HEK293 (cell line): ENCODE measurements at regions not wholly inside any gene's neighbourhood (a gene's known extent, or its start where the extent isn't known, plus 50 kb on each side); places are given as distances from the start of the nearest gene placed in this dataset.
A peak's percentile ranks its signal among the peaks of the same experiment; 100 is the strongest.

Experiments used
- GLI4 ChIP-seq: fragments of 450-650 bp; formaldehyde crosslinking; IDR thresholded peaks from 2 replicates; pipeline ENCODE4 v1.5.1; 2016; ENCODE audit warnings: missing biosample characterization, missing genetic modification characterization
- HIC1 ChIP-seq: fragments of 450-650 bp; formaldehyde crosslinking; IDR thresholded peaks from 2 replicates; pipeline ENCODE4 v1.5.1; 2016; ENCODE audit warnings: missing biosample characterization, missing genetic modification characterization
- HOXC10 ChIP-seq: sonication (generic); formaldehyde crosslinking; IDR thresholded peaks from 2 replicates; pipeline ENCODE4 v1.8.1; 2023; ENCODE audit warnings: mild to moderate bottlenecking, missing genetic modification reagents
- KLF7 ChIP-seq: fragments of 450-650 bp; formaldehyde crosslinking; IDR thresholded peaks from 2 replicates; pipeline ENCODE4 v1.5.1; 2016; ENCODE audit warnings: missing biosample characterization, missing genetic modification characterization, borderline replicate concordance
- OSR2 ChIP-seq: fragments of 450-650 bp; formaldehyde crosslinking; IDR thresholded peaks from 2 replicates; pipeline ENCODE4 v1.5.1; 2016; ENCODE audit warnings: missing biosample characterization, missing genetic modification characterization
- PBX3 ChIP-seq: sonication (generic); formaldehyde crosslinking; IDR thresholded peaks from 2 replicates; pipeline ENCODE4 v1.8.1; 2022; ENCODE audit warnings: mild to moderate bottlenecking, moderate library complexity, missing genetic modification reagents
- PRDM1 ChIP-seq: fragments of 450-650 bp; formaldehyde crosslinking; IDR thresholded peaks from 2 replicates; pipeline ENCODE4; 2016; ENCODE audit warnings: missing biosample characterization, missing genetic modification characterization
- SCRT2 ChIP-seq: fragments of 450-650 bp; formaldehyde crosslinking; IDR thresholded peaks from 2 replicates; pipeline ENCODE4 v1.5.1; 2016; ENCODE audit warnings: missing biosample characterization, missing genetic modification characterization
- SP3 ChIP-seq: fragments of 450-650 bp; formaldehyde crosslinking; IDR thresholded peaks from 2 replicates; pipeline ENCODE4 v1.5.1; 2016; ENCODE audit warnings: missing biosample characterization, missing genetic modification characterization
- TCF7L2 ChIP-seq: IDR thresholded peaks from 2 replicates; pipeline ENCODE4 v1.6.1; 2011; ENCODE audit warnings: low read depth, mild to moderate bottlenecking, inconsistent platforms, low read length, moderate library complexity, borderline replicate concordance
- ZBTB44 ChIP-seq: fragments of 450-650 bp; IDR thresholded peaks from 2 replicates; pipeline ENCODE4 v1.5.1; 2018; ENCODE audit warnings: missing biosample characterization, mild to moderate bottlenecking, missing genetic modification characterization
- ZEB2 ChIP-seq: fragments of 450-650 bp; formaldehyde crosslinking; IDR thresholded peaks from 2 replicates; pipeline ENCODE4 v1.5.1; 2016; ENCODE audit warnings: missing biosample characterization, missing genetic modification characterization
- ZFHX2 ChIP-seq: fragments of 450-650 bp; formaldehyde crosslinking; conservative IDR thresholded peaks from 2 replicates; pipeline ENCODE4 v1.5.1; 2016; ENCODE audit warnings: missing biosample characterization, missing genetic modification characterization
- ZFP3 ChIP-seq: fragments of 450-650 bp; formaldehyde crosslinking; IDR thresholded peaks from 2 replicates; pipeline ENCODE4 v1.5.1; 2016; ENCODE audit warnings: low read depth, missing biosample characterization, missing genetic modification characterization
- ZFP69B ChIP-seq: fragments of 450-650 bp; formaldehyde crosslinking; IDR thresholded peaks from 2 replicates; pipeline ENCODE4 v1.5.1; 2016; ENCODE audit warnings: missing biosample characterization, missing genetic modification characterization
- ZNF133 ChIP-seq: fragments of 450-650 bp; formaldehyde crosslinking; IDR thresholded peaks from 2 replicates; pipeline ENCODE4 v1.5.1; 2016; ENCODE audit warnings: missing biosample characterization, missing genetic modification characterization
- ZNF146 ChIP-seq: fragments of 450-650 bp; formaldehyde crosslinking; IDR thresholded peaks from 2 replicates; pipeline ENCODE4 v1.5.1; 2016; ENCODE audit warnings: missing biosample characterization, missing genetic modification characterization
- ZNF155 ChIP-seq: fragments of 450-650 bp; formaldehyde crosslinking; IDR thresholded peaks from 2 replicates; pipeline ENCODE4 v1.5.1; 2016; ENCODE audit warnings: missing biosample characterization, missing genetic modification characterization
- ZNF16 ChIP-seq: fragments of 450-650 bp; formaldehyde crosslinking; IDR thresholded peaks from 2 replicates; pipeline ENCODE4 v1.5.1; 2016; ENCODE audit warnings: low read depth, missing biosample characterization, missing genetic modification characterization
- ZNF223 ChIP-seq: fragments of 450-650 bp; formaldehyde crosslinking; IDR thresholded peaks from 2 replicates; pipeline ENCODE4 v1.5.1; 2016; ENCODE audit warnings: missing biosample characterization, missing genetic modification characterization
- ZNF23 ChIP-seq: fragments of 450-650 bp; formaldehyde crosslinking; IDR thresholded peaks from 2 replicates; pipeline ENCODE4 v1.5.1; 2016; ENCODE audit warnings: missing biosample characterization, missing genetic modification characterization, borderline replicate concordance
- ZNF26 ChIP-seq: fragments of 450-650 bp; formaldehyde crosslinking; IDR thresholded peaks from 2 replicates; pipeline ENCODE4 v1.5.1; 2016; ENCODE audit warnings: missing biosample characterization, missing genetic modification characterization
- ZNF510 ChIP-seq: fragments of 450-650 bp; formaldehyde crosslinking; IDR thresholded peaks from 2 replicates; pipeline ENCODE4 v1.5.1; 2018; ENCODE audit warnings: mild to moderate bottlenecking, missing genetic modification characterization, missing biosample characterization; ENCODE audit not compliant: insufficient replicate concordance
- ZNF530 ChIP-seq: fragments of 450-650 bp; formaldehyde crosslinking; IDR thresholded peaks from 2 replicates; pipeline ENCODE4 v1.5.1; 2016; ENCODE audit warnings: low read depth, missing biosample characterization, missing genetic modification characterization
- ZNF571 ChIP-seq: fragments of 450-650 bp; formaldehyde crosslinking; IDR thresholded peaks from 2 replicates; pipeline ENCODE4 v1.5.0; 2017; ENCODE audit warnings: missing biosample characterization, missing genetic modification characterization
- ZNF580 ChIP-seq: fragments of 450-650 bp; formaldehyde crosslinking; IDR thresholded peaks from 2 replicates; pipeline ENCODE4 v1.5.1; 2016; ENCODE audit warnings: missing biosample characterization, missing genetic modification characterization
- ZNF623 ChIP-seq: fragments of 450-650 bp; formaldehyde crosslinking; IDR thresholded peaks from 2 replicates; pipeline ENCODE4 v1.5.1; 2016; ENCODE audit warnings: missing biosample characterization, missing genetic modification characterization
- ZNF677 ChIP-seq: fragments of 450-650 bp; IDR thresholded peaks from 2 replicates; pipeline ENCODE4 v1.5.0; 2018; ENCODE audit warnings: missing biosample characterization, mild to moderate bottlenecking, missing genetic modification characterization, moderate library complexity
- ZNF777 ChIP-seq: fragments of 450-650 bp; formaldehyde crosslinking; IDR thresholded peaks from 2 replicates; pipeline ENCODE4 v1.5.1; 2017; ENCODE audit warnings: missing biosample characterization, missing genetic modification characterization, borderline replicate concordance
- ZNF843 ChIP-seq: fragments of 450-650 bp; formaldehyde crosslinking; IDR thresholded peaks from 2 replicates; pipeline ENCODE4 v1.5.1; 2016; ENCODE audit warnings: missing biosample characterization, missing genetic modification characterization
- TF ChIP-seq, protein P1 (sequence below): fragments of 450-650 bp; formaldehyde crosslinking; IDR thresholded peaks from 2 replicates; pipeline ENCODE4 v1.5.1; 2017; ENCODE audit warnings: missing biosample characterization, missing genetic modification characterization
- TF ChIP-seq, protein P2 (sequence below): fragments of 450-650 bp; IDR thresholded peaks from 2 replicates; pipeline ENCODE4 v1.5.1; 2018; ENCODE audit warnings: missing biosample characterization, missing genetic modification characterization

GRCh38 chr17:72407336-72407909, 286.6 kb downstream of the SOX9 start (continued):
- TF ChIP-seq HIC1 (tag by site-specific recombination) (no peak), ZNF571 (tag by site-specific recombination) (no peak), SP3 (tag by site-specific recombination) (no peak), ZNF133 (tag by site-specific recombination) (no peak), PBX3 (CRISPR knock-in tag) (no peak), ZNF146 (tag by site-specific recombination) (no peak), ZNF16 (tag by site-specific recombination) (no peak), TCF7L2 (no peak), ZNF530 (tag by site-specific recombination) (no peak), ZNF510 (tag by site-specific recombination) (no peak), HOXC10 (no peak), ZNF843 (tag by site-specific recombination) (peak; percentile 86), ZNF677 (tag by site-specific recombination) (no peak), ZFP3 (tag by site-specific recombination) (no peak), ZEB2 (tag by site-specific recombination) (peak; percentile 94), ZNF580 (tag by site-specific recombination) (no peak), ZNF223 (tag by site-specific recombination) (no peak), ZNF777 (tag by site-specific recombination) (no peak), ZBTB44 (tag by site-specific recombination) (peak; percentile 100), ZFP69B (tag by site-specific recombination) (0 out of 2 replicates have a peak, but pooled peaks have one; percentile 18), ZFHX2 (tag by site-specific recombination) (no peak), ZNF26 (tag by site-specific recombination) (no peak), ZNF155 (tag by site-specific recombination) (no peak), SCRT2 (tag by site-specific recombination) (peak; percentile 81), KLF7 (tag by site-specific recombination) (no peak), PRDM1 (no peak), OSR2 (peak; percentile 56; the same call in 1 of the 2 replicates), ZNF623 (tag by site-specific recombination) (no peak), GLI4 (tag by site-specific recombination) (no peak), ZNF23 (tag by site-specific recombination) (no peak)
- TF ChIP-seq, protein P1, sequence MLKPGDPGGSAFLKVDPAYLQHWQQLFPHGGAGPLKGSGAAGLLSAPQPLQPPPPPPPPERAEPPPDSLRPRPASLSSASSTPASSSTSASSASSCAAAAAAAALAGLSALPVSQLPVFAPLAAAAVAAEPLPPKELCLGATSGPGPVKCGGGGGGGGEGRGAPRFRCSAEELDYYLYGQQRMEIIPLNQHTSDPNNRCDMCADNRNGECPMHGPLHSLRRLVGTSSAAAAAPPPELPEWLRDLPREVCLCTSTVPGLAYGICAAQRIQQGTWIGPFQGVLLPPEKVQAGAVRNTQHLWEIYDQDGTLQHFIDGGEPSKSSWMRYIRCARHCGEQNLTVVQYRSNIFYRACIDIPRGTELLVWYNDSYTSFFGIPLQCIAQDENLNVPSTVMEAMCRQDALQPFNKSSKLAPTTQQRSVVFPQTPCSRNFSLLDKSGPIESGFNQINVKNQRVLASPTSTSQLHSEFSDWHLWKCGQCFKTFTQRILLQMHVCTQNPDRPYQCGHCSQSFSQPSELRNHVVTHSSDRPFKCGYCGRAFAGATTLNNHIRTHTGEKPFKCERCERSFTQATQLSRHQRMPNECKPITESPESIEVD = peak; percentile 59; the same call in 1 of the 2 replicates
- TF ChIP-seq, protein P2, sequence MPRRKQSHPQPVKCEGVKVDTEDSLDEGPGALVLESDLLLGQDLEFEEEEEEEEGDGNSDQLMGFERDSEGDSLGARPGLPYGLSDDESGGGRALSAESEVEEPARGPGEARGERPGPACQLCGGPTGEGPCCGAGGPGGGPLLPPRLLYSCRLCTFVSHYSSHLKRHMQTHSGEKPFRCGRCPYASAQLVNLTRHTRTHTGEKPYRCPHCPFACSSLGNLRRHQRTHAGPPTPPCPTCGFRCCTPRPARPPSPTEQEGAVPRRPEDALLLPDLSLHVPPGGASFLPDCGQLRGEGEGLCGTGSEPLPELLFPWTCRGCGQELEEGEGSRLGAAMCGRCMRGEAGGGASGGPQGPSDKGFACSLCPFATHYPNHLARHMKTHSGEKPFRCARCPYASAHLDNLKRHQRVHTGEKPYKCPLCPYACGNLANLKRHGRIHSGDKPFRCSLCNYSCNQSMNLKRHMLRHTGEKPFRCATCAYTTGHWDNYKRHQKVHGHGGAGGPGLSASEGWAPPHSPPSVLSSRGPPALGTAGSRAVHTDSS (tag by site-specific recombination) = no peak
